ENCODE measurements at regions not wholly inside any gene's neighbourhood (a gene's known extent, or its start where the extent isn't known, plus 50 kb on each side); places are given as distances from the start of the nearest gene placed in this dataset.

- Histone ChIP-seq H3K27ac (ENCODE audit: control insufficient read depth, insufficient read depth) (no peak overlapping the region), H3K27me3 (replicated peaks in 1 of 2; ENCODE audit: control insufficient read depth in 2 of 2, insufficient read depth in 2 of 2, low read length in 1 of 2) (peaks cover 2% of the 10 kb centered on the region in 2 experiments; a peak in 2 of 4 replicates), H4K20me1 (ENCODE audit: control insufficient read depth, insufficient read depth) (no peaks in the 10 kb centered on the region), H3K79me2 (ENCODE audit: control insufficient read depth, insufficient read depth, low read length) (no peaks in the 10 kb centered on the region), H3K4me1 (ENCODE audit: control insufficient read depth, insufficient read depth, low read length) (peaks cover 5% of the 10 kb centered on the region), H3K9me3 (replicated peaks; ENCODE audit: control insufficient read depth, insufficient read depth, low read length) (no peaks in the 10 kb centered on the region; the same call in 2 of the 3 replicates), H3K4me2 (ENCODE audit: control insufficient read depth, insufficient read depth) (no peak overlapping the region), H2AFZ (ENCODE audit: control insufficient read depth, low read depth, low read length) (no peak overlapping the region), H3K9ac (ENCODE audit: control insufficient read depth, insufficient read depth, low read length) (no peak overlapping the region), H3K4me3 (no peak overlapping the region), H3K36me3 (ENCODE audit: control insufficient read depth in 2 of 2, insufficient read depth in 2 of 2, low read length in 1 of 2) (no peaks in the 10 kb centered on the region)
- ATAC-seq (no peak), FAIRE-seq (no peak), DNase-seq (ENCODE audit: low read depth, low spot score) (no peak)
- ChIA-PET RAD21 (ENCODE audit: unreplicated experiment) (interaction anchor here (0.6 to 7.5 kb wide), 3 partner anchors 19 to 543 kb away, joined by 4 to 275 read pairs (median 40); partner anchors contain the start of gene ACKR3), POLR2A (interaction anchor here (1.3 to 3.0 kb wide), 3 partner anchors 25 to 58 kb away, joined by 3 to 32 read pairs (median 3); partner anchors contain the start of gene ACKR3), CTCF (interaction anchor here (1.0 to 7.5 kb wide), 7 partner anchors 20 to 516 kb away, joined by 3 to 300 read pairs (median 12); partner anchors contain the start of gene ACKR3), SMC1A (ENCODE audit: uncharacterized antibody, unreplicated experiment) (interaction anchor here (4.7 to 8.1 kb wide), 4 partner anchors 18 to 58 kb away, joined by 65 to 230 read pairs (median 78); partner anchors contain the start of gene ACKR3)
- 24% methylated on average over 5 of the region's 5 CpGs for whole genome bisulfite sequencing (ENCODE audit: insufficient coverage, insufficient replicate concordance, low lambda C conversion rate, missing lambda C conversion rate)
- intact Hi-C loops (cut with micrococcal nuclease; ENCODE audit: unreplicated experiment), result loop anchor here (10.0 kb wide), 1 partner anchor 156 kb away; no protein-coding TSS in a partner anchor
- BruUV-seq (replicated peaks), result no TSS peak
- TF ChIP-seq CREB1 (IDR thresholded peaks at IDR 0.05; ENCODE audit: low read depth) (no peak), IKZF1 (conservative IDR thresholded peaks at IDR 0.05) (no peak), RFX5 (IDR thresholded peaks at IDR 0.05; ENCODE audit: low read depth, low read length) (no peak), KAT2A (conservative IDR thresholded peaks at IDR 0.05; ENCODE audit: control insufficient read depth, low read depth, low read length) (no peak), LARP7 (IDR thresholded peaks at IDR 0.05) (no peak), SUPT20H (IDR thresholded peaks at IDR 0.05; ENCODE audit: borderline replicate concordance, control insufficient read depth, low read depth, low read length) (no peak), SPI1 (IDR thresholded peaks at IDR 0.05; ENCODE audit: borderline replicate concordance, insufficient read depth, low read depth, low read length) (no peak), MXI1 (IDR thresholded peaks at IDR 0.05; ENCODE audit: low read depth, low read length) (no peak), ZBTB11 (CRISPR knock-in tag; IDR thresholded peaks at IDR 0.05) (no peak), TCF12 (IDR thresholded peaks at IDR 0.05; ENCODE audit: low read depth, low read length) (no peak)
- in situ Hi-C loops (cut with MboI), result loop anchor here (5.0 kb wide), 1 partner anchor 561 kb away; no protein-coding TSS in a partner anchor
These were observed 58.4 kb upstream of the ACKR3 start for GRCh38 chr2:236511266-236511665.
